GM18505 (cell line): ENCODE measurements at regions not wholly inside any gene's neighbourhood (a gene's known extent, or its start where the extent isn't known, plus 50 kb on each side); places are given as distances from the start of the nearest gene placed in this dataset.

Source experiments
- ATAC-seq: cut with Tn5 transposase; IDR thresholded peaks from one replicate; pipeline ENCODE4 v1.9.1; 2021; ENCODE audit not compliant: unreplicated experiment
- POLR2A ChIP-seq: IDR thresholded peaks from 4 replicates; pipeline ENCODE4 v1.6.1; 2011; ENCODE audit warnings: borderline replicate concordance; ENCODE audit not compliant: insufficient read depth, insufficient read length; ENCODE audit errors: extremely low read depth

GRCh38 chr6:139654888-139655782 is 280.7 kb upstream of the CITED2 start:
- ATAC-seq: no peak

GRCh38 chr6:139654309-139654708 is 279.9 kb upstream of the CITED2 start:
- ATAC-seq: no peak

More at GRCh38 chr6:139654888-139655782, 280.7 kb upstream of the CITED2 start:
- TF ChIP-seq POLR2A: no peak

GRCh38 chr6:139653111-139653510 is 278.7 kb upstream of the CITED2 start:
- ATAC-seq: no peak
- no peak for TF ChIP-seq POLR2A

More at GRCh38 chr6:139654309-139654708, 279.9 kb upstream of the CITED2 start:
- TF ChIP-seq POLR2A: no peak

GRCh38 chr6:139650941-139651340 is 276.5 kb upstream of the CITED2 start:
- no peak for ATAC-seq
- TF ChIP-seq POLR2A: no peak

GRCh38 chr6:139649732-139650131 is 275.3 kb upstream of the CITED2 start:
- ATAC-seq: no peak
- no peak for TF ChIP-seq POLR2A

DNA sequence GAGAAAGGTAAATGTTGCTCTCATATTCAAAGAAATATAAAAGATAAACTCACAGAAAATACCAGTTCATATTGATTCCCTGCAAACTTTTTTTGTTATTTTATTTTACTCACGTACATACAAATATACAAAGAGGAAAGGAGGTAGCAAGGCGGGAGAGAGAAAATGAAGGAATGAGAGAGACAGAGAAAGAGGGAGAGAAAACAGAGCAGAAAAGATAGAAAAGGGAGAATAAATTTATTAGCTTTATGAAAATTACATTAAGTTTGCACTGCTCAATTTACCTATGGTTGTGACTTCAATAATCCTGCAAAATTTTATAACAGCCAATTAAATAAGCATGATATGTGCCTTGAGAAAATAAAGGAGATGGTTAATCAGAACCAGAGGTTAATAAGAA is 274.7 kb upstream of the CITED2 start:
- TF ChIP-seq POLR2A: no peak
- no peak for ATAC-seq

DNA sequence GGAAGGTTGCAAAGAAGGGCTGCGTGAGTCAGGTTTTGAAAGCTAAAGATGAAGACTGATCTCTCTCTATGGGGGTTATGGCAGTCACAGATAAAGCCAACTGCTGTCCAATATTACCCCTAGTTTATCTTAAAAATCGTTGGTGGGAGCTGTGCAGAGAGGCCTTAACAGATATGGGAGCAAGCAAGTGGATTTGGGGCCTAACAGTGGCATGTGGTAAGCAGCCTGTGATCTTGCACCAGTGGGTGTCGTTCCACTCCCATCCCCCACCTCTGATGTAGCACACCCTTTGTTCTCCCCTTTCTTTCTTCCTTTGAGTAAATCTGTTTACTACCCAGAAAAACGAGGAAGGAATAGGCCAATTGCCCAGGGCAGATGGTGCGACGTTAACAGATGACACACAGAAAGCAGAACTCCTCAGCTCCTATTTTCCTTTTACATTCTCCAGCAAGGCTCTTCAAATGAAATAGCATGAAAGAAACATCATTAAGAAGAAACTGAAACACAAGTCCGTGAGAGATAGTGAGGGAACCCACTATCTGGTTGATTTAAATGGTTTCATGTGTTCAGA is 274.1 kb upstream of the CITED2 start:
- ATAC-seq: no peak
- no peak for TF ChIP-seq POLR2A

DNA sequence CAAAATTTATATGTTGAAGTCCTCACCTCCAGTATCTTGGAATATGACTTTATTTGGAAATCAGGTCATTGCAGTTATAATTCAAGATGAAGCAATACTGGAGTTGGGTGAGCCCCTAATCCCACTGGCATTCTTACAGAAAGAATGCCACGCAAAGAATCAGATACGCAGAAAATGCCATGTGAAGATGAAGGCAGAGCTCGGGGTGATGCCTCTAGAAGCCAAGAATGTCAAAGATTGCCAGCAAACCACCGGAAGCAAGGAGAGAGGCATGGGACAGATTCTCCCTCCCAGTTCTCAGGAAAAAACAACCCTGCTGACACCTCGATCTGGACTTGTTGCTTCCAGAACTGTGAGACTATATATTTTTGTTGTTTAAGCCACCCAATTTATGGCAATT is 273.4 kb upstream of the CITED2 start:
- no peak for ATAC-seq
- TF ChIP-seq POLR2A: no peak

- no peak for TF ChIP-seq POLR2A
- ATAC-seq: no peak
These were observed 272.6 kb upstream of the CITED2 start for GRCh38 chr6:139647016-139647415.

DNA sequence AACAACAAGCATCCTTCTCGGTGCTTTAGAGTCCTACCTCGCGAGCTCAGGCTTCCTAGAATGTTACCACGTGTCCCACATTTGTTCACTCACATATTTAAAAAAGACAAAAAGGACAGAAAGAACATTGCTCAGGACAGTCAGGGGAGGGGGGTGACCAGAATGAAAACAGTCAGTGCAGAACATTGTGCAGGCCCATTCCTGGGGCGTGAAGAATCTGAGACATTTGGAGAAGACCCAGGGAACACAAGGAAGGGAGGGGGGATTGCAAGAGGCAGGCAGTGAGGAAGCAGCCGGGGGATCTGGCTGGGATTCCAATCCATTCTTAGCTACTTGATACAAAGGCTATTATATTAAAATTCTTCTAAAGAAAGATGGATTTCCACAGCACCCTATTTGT is 270.4 kb upstream of the CITED2 start:
- no peak for TF ChIP-seq POLR2A
- no peak for ATAC-seq

- TF ChIP-seq POLR2A: no peak
These were observed 269.5 kb upstream of the CITED2 start for GRCh38 chr6:139643986-139644385.

GRCh38 chr6:139642346-139642745 is 267.9 kb upstream of the CITED2 start:
- no peak for TF ChIP-seq POLR2A

More at GRCh38 chr6:139643986-139644385, 269.5 kb upstream of the CITED2 start:
- no peak for ATAC-seq

DNA sequence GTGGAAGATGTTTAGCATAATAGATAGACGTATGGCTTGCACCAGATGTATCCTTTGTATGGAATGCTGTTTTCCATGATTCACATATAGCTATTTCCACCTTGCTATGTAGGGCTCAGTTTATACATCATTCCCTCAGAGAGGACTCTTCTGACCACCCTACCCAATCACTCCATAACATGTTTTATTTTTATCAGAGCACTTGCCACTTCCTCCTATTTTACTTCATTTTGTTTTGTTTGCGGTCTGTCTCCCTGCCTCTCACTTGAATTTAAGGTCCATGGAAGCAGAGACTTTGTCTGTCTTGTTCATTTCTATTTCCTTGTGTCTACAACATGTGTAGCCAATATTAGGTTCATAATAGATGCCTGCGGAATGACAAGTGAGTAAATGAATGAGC is 266.9 kb upstream of the CITED2 start:
- no peak for TF ChIP-seq POLR2A
- ATAC-seq: no peak

More at GRCh38 chr6:139642346-139642745, 267.9 kb upstream of the CITED2 start:
- no peak for ATAC-seq

DNA sequence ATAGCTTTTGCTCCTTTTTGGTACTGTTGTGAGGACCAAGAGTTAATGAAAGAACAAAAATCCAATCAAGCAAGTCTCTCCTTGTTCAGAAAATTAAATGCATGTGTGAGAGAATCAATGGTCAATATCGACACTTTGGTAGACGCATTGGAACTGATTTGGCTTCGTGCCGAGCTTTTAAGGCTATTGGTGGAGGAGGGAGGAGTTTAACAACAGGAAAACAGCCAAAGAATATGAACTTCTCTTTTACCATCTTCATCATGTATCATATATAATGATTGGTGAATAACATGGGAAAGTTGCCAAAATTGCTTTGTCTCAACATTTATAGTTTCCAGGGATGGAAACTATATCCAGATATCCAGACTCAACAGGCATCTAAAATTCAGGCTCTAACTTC is 266.5 kb upstream of the CITED2 start:
- ATAC-seq: no peak
- TF ChIP-seq POLR2A: no peak
